ENCODE measurements at regions not wholly inside any gene's neighbourhood (a gene's known extent, or its start where the extent isn't known, plus 50 kb on each side); places are given as distances from the start of the nearest gene placed in this dataset.

- no peak for DNase-seq (ENCODE audit: low read depth)
Observed at GRCh38 chr12:74481078-74481477, 56.6 kb upstream of the ATXN7L3B start.

DNA sequence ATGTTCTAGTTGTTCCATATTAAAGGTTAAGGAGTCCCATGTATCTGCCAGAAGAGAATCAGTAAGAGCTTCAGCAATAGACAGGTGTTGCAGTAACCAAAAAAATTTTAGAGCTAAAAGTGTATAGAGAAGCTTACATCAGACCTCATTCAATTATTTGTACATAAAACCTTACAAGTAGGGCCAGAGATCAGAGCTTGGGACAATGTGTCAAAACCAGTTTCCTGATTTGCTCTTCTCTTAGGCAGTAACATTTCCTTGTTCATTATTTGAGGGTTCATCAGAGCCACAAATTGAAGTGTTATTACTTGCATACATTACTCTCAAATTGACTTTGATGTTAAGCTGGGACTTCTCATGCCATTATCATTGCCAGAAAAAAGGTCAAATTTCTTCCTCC lies 55.5 kb upstream of the ATXN7L3B start:
- DNase-seq (ENCODE audit: low read depth), result no peak

DNA sequence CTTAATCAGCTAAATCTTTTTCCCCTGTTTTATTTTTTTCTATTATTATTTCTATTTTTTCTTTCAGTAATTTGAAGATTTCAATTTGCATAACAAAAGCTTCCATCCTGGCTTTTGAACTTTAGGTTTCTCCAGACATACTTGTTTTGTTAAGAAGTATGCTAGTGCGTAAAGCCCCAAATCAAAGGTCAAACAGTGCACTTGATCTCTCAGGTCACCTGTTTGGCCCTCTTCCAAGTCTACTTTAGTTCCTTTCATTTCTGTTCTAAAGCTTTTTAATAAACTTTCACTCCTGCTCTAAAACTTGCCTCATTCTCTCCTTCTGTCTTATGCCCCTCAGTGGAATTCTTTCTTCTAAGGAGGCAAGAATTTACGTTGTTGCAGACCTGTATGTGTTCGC lies 54.6 kb upstream of the ATXN7L3B start:
- DNase-seq (ENCODE audit: low read depth), result no peak

Measured in GM04503 (cell line).